ENCODE measurements at regions not wholly inside any gene's neighbourhood (a gene's known extent, or its start where the extent isn't known, plus 50 kb on each side); places are given as distances from the start of the nearest gene placed in this dataset.

DNA sequence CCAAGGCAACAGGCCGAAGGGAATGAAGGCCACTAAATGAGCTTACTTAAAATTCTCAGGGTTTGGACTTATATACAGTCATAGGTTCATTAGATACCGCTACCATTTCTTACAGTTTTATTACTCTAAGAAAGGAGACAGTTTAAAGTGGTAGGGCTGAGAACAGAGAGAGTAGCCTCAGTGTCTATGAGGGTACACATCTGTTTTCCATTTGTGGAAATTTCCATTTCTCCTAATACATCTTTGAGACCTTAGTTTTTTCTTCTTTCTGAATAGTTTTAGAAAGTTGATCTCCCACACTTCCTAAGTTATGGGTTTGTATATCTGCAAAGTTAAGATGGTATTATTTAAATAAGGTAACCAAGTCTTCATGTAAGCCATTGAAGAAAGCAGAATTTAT lies 1279.1 kb downstream of the NCAM2 start:
- no peaks in the 10 kb centered on the region for H3K9me2 ChIP-seq (ENCODE audit: insufficient read depth)
- 0 out of 2 replicates have a peak, but pooled peaks cover 3% of the 10 kb centered on the region for H3K4me1 ChIP-seq (replicated peaks; ENCODE audit: insufficient read depth)
- no peak overlapping the region for H3K27ac ChIP-seq
- POLR2A ChIA-PET (ENCODE audit: unreplicated experiment): no interaction called here
- no peaks in the 10 kb centered on the region for H4K20me1 ChIP-seq (ENCODE audit: insufficient read depth)
- H3K9me3 ChIP-seq (ENCODE audit: insufficient read depth, low read depth): no peaks in the 10 kb centered on the region
- H3F3A ChIP-seq (ENCODE audit: insufficient read depth, low read depth): no peaks in the 10 kb centered on the region
- H3K36me3 ChIP-seq (ENCODE audit: low read depth): no peaks in the 10 kb centered on the region
- no peaks in the 10 kb centered on the region for H3K79me2 ChIP-seq (ENCODE audit: low read depth)
- H2AFZ ChIP-seq: no peak overlapping the region
- no peak overlapping the region for H3K4me3 ChIP-seq
- no peak overlapping the region for H3K4me2 ChIP-seq
- BruUV-seq (replicated peaks): no TSS peak
- no peak for DNase-seq
- CTCF ChIA-PET: no interaction called here
- intact Hi-C loops (cut with micrococcal nuclease; ENCODE audit: unreplicated experiment): no loop called here
- no peaks in the 10 kb centered on the region for H3K27me3 ChIP-seq (ENCODE audit: insufficient read depth, low read depth)
- TF ChIP-seq, protein P1, sequence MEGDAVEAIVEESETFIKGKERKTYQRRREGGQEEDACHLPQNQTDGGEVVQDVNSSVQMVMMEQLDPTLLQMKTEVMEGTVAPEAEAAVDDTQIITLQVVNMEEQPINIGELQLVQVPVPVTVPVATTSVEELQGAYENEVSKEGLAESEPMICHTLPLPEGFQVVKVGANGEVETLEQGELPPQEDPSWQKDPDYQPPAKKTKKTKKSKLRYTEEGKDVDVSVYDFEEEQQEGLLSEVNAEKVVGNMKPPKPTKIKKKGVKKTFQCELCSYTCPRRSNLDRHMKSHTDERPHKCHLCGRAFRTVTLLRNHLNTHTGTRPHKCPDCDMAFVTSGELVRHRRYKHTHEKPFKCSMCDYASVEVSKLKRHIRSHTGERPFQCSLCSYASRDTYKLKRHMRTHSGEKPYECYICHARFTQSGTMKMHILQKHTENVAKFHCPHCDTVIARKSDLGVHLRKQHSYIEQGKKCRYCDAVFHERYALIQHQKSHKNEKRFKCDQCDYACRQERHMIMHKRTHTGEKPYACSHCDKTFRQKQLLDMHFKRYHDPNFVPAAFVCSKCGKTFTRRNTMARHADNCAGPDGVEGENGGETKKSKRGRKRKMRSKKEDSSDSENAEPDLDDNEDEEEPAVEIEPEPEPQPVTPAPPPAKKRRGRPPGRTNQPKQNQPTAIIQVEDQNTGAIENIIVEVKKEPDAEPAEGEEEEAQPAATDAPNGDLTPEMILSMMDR (conservative IDR thresholded peaks at IDR 0.05): no peak
- no peak for TF ChIP-seq EZH2 (IDR thresholded peaks at IDR 0.05; ENCODE audit: low read depth)

DNA sequence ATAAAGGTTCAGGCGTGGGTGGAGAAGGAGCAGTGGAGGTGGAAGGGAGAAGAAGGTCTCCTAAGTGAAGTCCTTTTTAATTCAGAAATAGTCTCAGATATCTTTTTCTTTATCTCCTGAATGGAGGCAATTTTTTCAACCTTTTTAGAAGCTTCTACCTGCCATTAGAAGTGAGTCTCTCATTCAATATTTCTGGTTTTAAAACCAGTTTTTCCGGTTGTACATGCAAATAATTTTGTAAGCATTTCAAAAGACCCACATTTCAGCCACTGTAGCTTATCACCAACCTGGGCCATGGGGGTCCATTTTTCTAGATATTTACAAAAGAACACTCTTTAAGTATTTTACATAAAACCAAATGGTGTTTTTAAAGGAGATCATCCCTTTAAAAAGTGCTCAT lies 1280.2 kb downstream of the NCAM2 start:
- Histone ChIP-seq H2AFZ (no peak overlapping the region), H3K79me2 (ENCODE audit: low read depth) (no peaks in the 10 kb centered on the region), H3K9me3 (ENCODE audit: insufficient read depth, low read depth) (no peaks in the 10 kb centered on the region), H3K4me2 (no peak overlapping the region), H3K9me2 (ENCODE audit: insufficient read depth) (no peaks in the 10 kb centered on the region), H3K27me3 (ENCODE audit: insufficient read depth, low read depth) (no peaks in the 10 kb centered on the region), H3K36me3 (ENCODE audit: low read depth) (no peaks in the 10 kb centered on the region), H3K4me1 (replicated peaks; ENCODE audit: insufficient read depth) (0 out of 2 replicates have a peak, but pooled peaks cover 3% of the 10 kb centered on the region), H3K27ac (no peak overlapping the region), H4K20me1 (ENCODE audit: insufficient read depth) (no peaks in the 10 kb centered on the region), H3K4me3 (no peak overlapping the region), H3F3A (ENCODE audit: insufficient read depth, low read depth) (no peaks in the 10 kb centered on the region)
- peak in 1 of 2 experiments; percentile 56 for DNase-seq
- ChIA-PET POLR2A (ENCODE audit: unreplicated experiment) (no interaction called here), CTCF (no interaction called here)
- TF ChIP-seq, protein P1 (conservative IDR thresholded peaks at IDR 0.05): no peak
- no peak for TF ChIP-seq EZH2 (IDR thresholded peaks at IDR 0.05; ENCODE audit: low read depth)
- intact Hi-C loops (cut with micrococcal nuclease; ENCODE audit: unreplicated experiment): no loop called here
- BruUV-seq (replicated peaks): no TSS peak

DNA sequence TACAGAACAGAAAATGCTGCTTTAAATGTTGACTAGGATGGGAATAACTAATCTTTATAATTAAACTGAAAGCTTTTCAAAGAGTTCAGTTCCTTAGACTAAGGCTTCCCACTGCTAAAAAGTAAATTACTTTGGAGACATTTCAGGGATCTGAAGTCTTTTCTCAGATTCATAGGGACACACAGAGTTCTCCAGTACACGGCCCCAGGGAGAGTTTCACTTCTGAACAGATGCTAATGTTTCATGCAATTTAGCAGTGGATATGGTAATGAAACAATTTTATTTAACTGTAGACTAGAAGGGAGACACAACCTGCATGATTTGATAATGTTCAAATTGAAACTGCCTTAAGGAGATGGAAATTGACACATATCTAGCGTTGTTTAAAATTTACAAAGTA lies 1282.6 kb downstream of the NCAM2 start:
- DNase-seq: no peak
- H3K4me1 ChIP-seq (replicated peaks; ENCODE audit: insufficient read depth): 0 out of 2 replicates have a peak, but pooled peaks cover 3% of the 10 kb centered on the region
- H3K4me3 ChIP-seq: no peak overlapping the region
- no peaks in the 10 kb centered on the region for H3K9me3 ChIP-seq (ENCODE audit: insufficient read depth, low read depth)
- no peak overlapping the region for H3K27ac ChIP-seq
- H3K4me2 ChIP-seq: no peak overlapping the region
- H4K20me1 ChIP-seq (ENCODE audit: insufficient read depth): no peaks in the 10 kb centered on the region
- H3K9me2 ChIP-seq (ENCODE audit: insufficient read depth): no peaks in the 10 kb centered on the region
- no TSS peak for BruUV-seq (replicated peaks)
- H2AFZ ChIP-seq: no peak overlapping the region
- no peaks in the 10 kb centered on the region for H3K79me2 ChIP-seq (ENCODE audit: low read depth)
- TF ChIP-seq, protein P1 (conservative IDR thresholded peaks at IDR 0.05): no peak
- no peak for TF ChIP-seq EZH2 (IDR thresholded peaks at IDR 0.05; ENCODE audit: low read depth)
- no peaks in the 10 kb centered on the region for H3K27me3 ChIP-seq (ENCODE audit: insufficient read depth, low read depth)
- intact Hi-C loops (cut with micrococcal nuclease; ENCODE audit: unreplicated experiment): no loop called here
- ChIA-PET CTCF (no interaction called here), POLR2A (ENCODE audit: unreplicated experiment) (no interaction called here)
- H3K36me3 ChIP-seq (ENCODE audit: low read depth): no peaks in the 10 kb centered on the region
- H3F3A ChIP-seq (ENCODE audit: insufficient read depth, low read depth): no peaks in the 10 kb centered on the region
